ENCODE measurements at regions not wholly inside any gene's neighbourhood (a gene's known extent, or its start where the extent isn't known, plus 50 kb on each side); places are given as distances from the start of the nearest gene placed in this dataset.

GRCh38 chr12:125296701-125297100 is 231.5 kb downstream of the AACS start:
- Mint-ChIP-seq H3K27me3 (peaks cover 2% of the 10 kb centered on the region), H3K27ac (no peak overlapping the region), H3K36me3 (ENCODE audit: low read depth) (no peaks in the 10 kb centered on the region), H3K9me3 (no peaks in the 10 kb centered on the region), H3K4me1 (no peaks in the 10 kb centered on the region), H3K4me3 (no peak overlapping the region)
- ATAC-seq, result no peak
- DNase-seq, result no peak

GRCh38 chr12:125299840-125300239 is 234.6 kb downstream of the AACS start:
- H3K9me3 Mint-ChIP-seq, result no peaks in the 10 kb centered on the region
- no peak for ATAC-seq
- no peak overlapping the region for H3K4me3 Mint-ChIP-seq
- H3K27ac Mint-ChIP-seq, result no peak overlapping the region
- H3K27me3 Mint-ChIP-seq, result peaks cover 2% of the 10 kb centered on the region
- no peak for DNase-seq
- no peaks in the 10 kb centered on the region for H3K36me3 Mint-ChIP-seq (ENCODE audit: low read depth)
- no peaks in the 10 kb centered on the region for H3K4me1 Mint-ChIP-seq

GRCh38 chr12:125300249-125300648 is 235.0 kb downstream of the AACS start:
- no peaks in the 10 kb centered on the region for H3K36me3 Mint-ChIP-seq (ENCODE audit: low read depth)
- H3K4me3 Mint-ChIP-seq, result no peak overlapping the region
- no peaks in the 10 kb centered on the region for H3K9me3 Mint-ChIP-seq

GRCh38 chr12:125303337-125303736 is 238.1 kb downstream of the AACS start:
- ATAC-seq (no peak), DNase-seq (no peak)
- H3K4me3 Mint-ChIP-seq, result no peak overlapping the region
- no peaks in the 10 kb centered on the region for H3K4me1 Mint-ChIP-seq
- H3K9me3 Mint-ChIP-seq, result no peaks in the 10 kb centered on the region
- no peaks in the 10 kb centered on the region for H3K27me3 Mint-ChIP-seq
- H3K27ac Mint-ChIP-seq, result no peak overlapping the region
- no peaks in the 10 kb centered on the region for H3K36me3 Mint-ChIP-seq (ENCODE audit: low read depth)

More at GRCh38 chr12:125300249-125300648, 235.0 kb downstream of the AACS start:
- no peaks in the 10 kb centered on the region for H3K4me1 Mint-ChIP-seq
- H3K27me3 Mint-ChIP-seq, result peaks cover 2% of the 10 kb centered on the region
- DNase-seq, result no peak
- H3K27ac Mint-ChIP-seq, result no peak overlapping the region
- no peak for ATAC-seq

- ATAC-seq, result no peak
- DNase-seq, result no peak
- H3K27me3 Mint-ChIP-seq, result no peaks in the 10 kb centered on the region
- H3K4me3 Mint-ChIP-seq, result no peak overlapping the region
- no peaks in the 10 kb centered on the region for H3K9me3 Mint-ChIP-seq
- no peaks in the 10 kb centered on the region for H3K4me1 Mint-ChIP-seq
- H3K36me3 Mint-ChIP-seq (ENCODE audit: low read depth), result no peaks in the 10 kb centered on the region
- H3K27ac Mint-ChIP-seq, result no peak overlapping the region
These were observed 238.8 kb downstream of the AACS start for GRCh38 chr12:125304029-125304428.

- no peaks in the 10 kb centered on the region for H3K4me1 Mint-ChIP-seq
- no peak for DNase-seq
- no peak for ATAC-seq
- no peak overlapping the region for H3K4me3 Mint-ChIP-seq
- no peaks in the 10 kb centered on the region for H3K36me3 Mint-ChIP-seq (ENCODE audit: low read depth)
- H3K9me3 Mint-ChIP-seq, result no peaks in the 10 kb centered on the region
- no peaks in the 10 kb centered on the region for H3K27me3 Mint-ChIP-seq
- H3K27ac Mint-ChIP-seq, result no peak overlapping the region
These were observed 240.0 kb downstream of the AACS start for GRCh38 chr12:125305231-125305630.

- peaks cover 7% of the 10 kb centered on the region for H3K27me3 Mint-ChIP-seq
- no peaks in the 10 kb centered on the region for H3K4me1 Mint-ChIP-seq
- no peak overlapping the region for H3K27ac Mint-ChIP-seq
- no peaks in the 10 kb centered on the region for H3K9me3 Mint-ChIP-seq
- H3K36me3 Mint-ChIP-seq (ENCODE audit: low read depth), result no peaks in the 10 kb centered on the region
- no peak for DNase-seq
- no peak for ATAC-seq
- H3K4me3 Mint-ChIP-seq, result no peak overlapping the region
These were observed 245.2 kb downstream of the AACS start for GRCh38 chr12:125310461-125310860.

- Mint-ChIP-seq H3K4me1 (no peaks in the 10 kb centered on the region), H3K9me3 (no peaks in the 10 kb centered on the region), H3K4me3 (no peak overlapping the region), H3K27me3 (peaks cover 11% of the 10 kb centered on the region), H3K36me3 (ENCODE audit: low read depth) (no peaks in the 10 kb centered on the region), H3K27ac (no peak overlapping the region)
- ATAC-seq (no peak), DNase-seq (no peak)
These were observed 245.8 kb downstream of the AACS start for GRCh38 chr12:125311050-125311449.

GRCh38 chr12:125312471-125312870 is 247.2 kb downstream of the AACS start:
- no peak overlapping the region for H3K4me3 Mint-ChIP-seq
- no peak overlapping the region for H3K27ac Mint-ChIP-seq
- no peak for DNase-seq

GRCh38 chr12:125314051-125314755 is 249.0 kb downstream of the AACS start:
- Mint-ChIP-seq H3K27ac (no peak overlapping the region), H3K27me3 (peaks cover 11% of the 10 kb centered on the region), H3K9me3 (no peaks in the 10 kb centered on the region), H3K4me3 (no peak overlapping the region), H3K36me3 (ENCODE audit: low read depth) (no peaks in the 10 kb centered on the region), H3K4me1 (no peaks in the 10 kb centered on the region)
- ATAC-seq (no peak), DNase-seq (no peak)

More at GRCh38 chr12:125312471-125312870, 247.2 kb downstream of the AACS start:
- no peak for ATAC-seq
- Mint-ChIP-seq H3K36me3 (ENCODE audit: low read depth) (no peaks in the 10 kb centered on the region), H3K4me1 (no peaks in the 10 kb centered on the region), H3K27me3 (peaks cover 11% of the 10 kb centered on the region), H3K9me3 (no peaks in the 10 kb centered on the region)

- DNase-seq (no peak), ATAC-seq (no peak)
- H3K27ac Mint-ChIP-seq, result no peak overlapping the region
- no peaks in the 10 kb centered on the region for H3K36me3 Mint-ChIP-seq (ENCODE audit: low read depth)
- H3K4me1 Mint-ChIP-seq, result no peaks in the 10 kb centered on the region
- H3K4me3 Mint-ChIP-seq, result no peak overlapping the region
- H3K9me3 Mint-ChIP-seq, result no peaks in the 10 kb centered on the region
- peaks cover 12% of the 10 kb centered on the region for H3K27me3 Mint-ChIP-seq
These were observed 250.5 kb downstream of the AACS start for GRCh38 chr12:125315771-125316170.

GRCh38 chr12:125320177-125320576 is 254.9 kb downstream of the AACS start:
- Mint-ChIP-seq H3K36me3 (ENCODE audit: low read depth) (no peaks in the 10 kb centered on the region), H3K27me3 (peaks cover 8% of the 10 kb centered on the region), H3K4me1 (no peaks in the 10 kb centered on the region), H3K27ac (no peak overlapping the region), H3K9me3 (peaks cover 6% of the 10 kb centered on the region), H3K4me3 (no peak overlapping the region)
- no peak for ATAC-seq
- no peak for DNase-seq

GRCh38 chr12:125324861-125325490 is 259.7 kb downstream of the AACS start:
- peaks cover 17% of the 10 kb centered on the region for H3K27me3 Mint-ChIP-seq
- DNase-seq (no peak), ATAC-seq (no peak)
- no peak overlapping the region for H3K4me3 Mint-ChIP-seq
- no peaks in the 10 kb centered on the region for H3K36me3 Mint-ChIP-seq (ENCODE audit: low read depth)
- peaks cover 12% of the 10 kb centered on the region for H3K9me3 Mint-ChIP-seq
- no peaks in the 10 kb centered on the region for H3K4me1 Mint-ChIP-seq
- H3K27ac Mint-ChIP-seq, result no peak overlapping the region

GRCh38 chr12:125329239-125330102 is 264.2 kb downstream of the AACS start:
- H3K27me3 Mint-ChIP-seq, result peaks cover 30% of the 10 kb centered on the region
- no peak overlapping the region for H3K4me3 Mint-ChIP-seq
- H3K9me3 Mint-ChIP-seq, result peaks cover 6% of the 10 kb centered on the region
- ATAC-seq, result no peak
- DNase-seq, result no peak
- no peak overlapping the region for H3K27ac Mint-ChIP-seq
- no peaks in the 10 kb centered on the region for H3K36me3 Mint-ChIP-seq (ENCODE audit: low read depth)
- no peaks in the 10 kb centered on the region for H3K4me1 Mint-ChIP-seq
